ENCODE measurements at regions not wholly inside any gene's neighbourhood (a gene's known extent, or its start where the extent isn't known, plus 50 kb on each side); places are given as distances from the start of the nearest gene placed in this dataset.

GRCh38 chr14:56887216-56887615, 76.9 kb upstream of the OTX2 start:
- H3K27me3 ChIP-seq (ENCODE audit: insufficient read depth, low read length) = peaks cover 19% of the 10 kb centered on the region; the same call in 1 of the 2 replicates
- no peaks in the 10 kb centered on the region for H3K79me1 ChIP-seq (ENCODE audit: insufficient read depth, low read depth, low read length, poor library complexity, severe bottlenecking)
- no peak overlapping the region for H3K27ac ChIP-seq (ENCODE audit: insufficient read length, low read depth, low read length)
- H3K4ac ChIP-seq (ENCODE audit: low read depth, low read length) = no peak overlapping the region
- WGBS (ENCODE audit: extremely low coverage, insufficient read length, low lambda C conversion rate) = no CpG with 5 or more reads among the region's 2 CpGs
- no peak overlapping the region for H3T11ph ChIP-seq (ENCODE audit: low read length)
- no peaks in the 10 kb centered on the region for H4K20me1 ChIP-seq (ENCODE audit: control insufficient read depth, insufficient read depth, insufficient read length)
- peaks cover 7% of the 10 kb centered on the region; the same call in 1 of the 2 replicates for H3K4me1 ChIP-seq (ENCODE audit: insufficient read depth, low read length)
- H2BK20ac ChIP-seq (ENCODE audit: low read depth, low read length, poor library complexity, severe bottlenecking) = no peak overlapping the region
- no peak overlapping the region for H3K18ac ChIP-seq (ENCODE audit: insufficient read length, low read depth, low read length)
- H3K79me2 ChIP-seq (ENCODE audit: insufficient read depth, low read length) = no peaks in the 10 kb centered on the region
- Mint-ChIP-seq H3K4me3 (no peak overlapping the region), H3K4me1 (peaks cover 63 to 68% of the 10 kb centered on the region in 2 experiments), H3K9me3 (no peaks in the 10 kb centered on the region; a peak in 1 of 5 replicates), H3K27ac (peak overlapping the region in 2 of 3 experiments; percentile 81 to 88; a peak in 3 of 7 replicates), H3K36me3 (ENCODE audit: insufficient read depth in 1 of 3, low read depth in 3 of 3) (no peaks in the 10 kb centered on the region), H3K27me3 (ENCODE audit: low read depth) (peaks cover 40% of the 10 kb centered on the region)
- no peak overlapping the region for H3K56ac ChIP-seq (ENCODE audit: insufficient read length, low read depth, low read length)
- no peak overlapping the region for H3K23ac ChIP-seq (ENCODE audit: insufficient read length, low read depth, low read length)
- no peak overlapping the region for H2AFZ ChIP-seq (ENCODE audit: low read length)
- no peak overlapping the region for H4K5ac ChIP-seq (ENCODE audit: insufficient read length, low read depth, low read length)
- H4K8ac ChIP-seq (replicated peaks; ENCODE audit: insufficient read length, low read depth, low read length) = no peak overlapping the region
- no peaks in the 10 kb centered on the region for H3K23me2 ChIP-seq (ENCODE audit: insufficient read length, low read depth, low read length, poor library complexity, severe bottlenecking)
- TF ChIP-seq, protein P1, sequence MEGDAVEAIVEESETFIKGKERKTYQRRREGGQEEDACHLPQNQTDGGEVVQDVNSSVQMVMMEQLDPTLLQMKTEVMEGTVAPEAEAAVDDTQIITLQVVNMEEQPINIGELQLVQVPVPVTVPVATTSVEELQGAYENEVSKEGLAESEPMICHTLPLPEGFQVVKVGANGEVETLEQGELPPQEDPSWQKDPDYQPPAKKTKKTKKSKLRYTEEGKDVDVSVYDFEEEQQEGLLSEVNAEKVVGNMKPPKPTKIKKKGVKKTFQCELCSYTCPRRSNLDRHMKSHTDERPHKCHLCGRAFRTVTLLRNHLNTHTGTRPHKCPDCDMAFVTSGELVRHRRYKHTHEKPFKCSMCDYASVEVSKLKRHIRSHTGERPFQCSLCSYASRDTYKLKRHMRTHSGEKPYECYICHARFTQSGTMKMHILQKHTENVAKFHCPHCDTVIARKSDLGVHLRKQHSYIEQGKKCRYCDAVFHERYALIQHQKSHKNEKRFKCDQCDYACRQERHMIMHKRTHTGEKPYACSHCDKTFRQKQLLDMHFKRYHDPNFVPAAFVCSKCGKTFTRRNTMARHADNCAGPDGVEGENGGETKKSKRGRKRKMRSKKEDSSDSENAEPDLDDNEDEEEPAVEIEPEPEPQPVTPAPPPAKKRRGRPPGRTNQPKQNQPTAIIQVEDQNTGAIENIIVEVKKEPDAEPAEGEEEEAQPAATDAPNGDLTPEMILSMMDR (conservative IDR thresholded peaks at IDR 0.05) = no peak
- no peak overlapping the region for H3K9ac ChIP-seq (ENCODE audit: extremely low read depth, insufficient read length, low read length)
- DNase-seq = no peak
- H2BK120ac ChIP-seq (ENCODE audit: low read depth, low read length, poor library complexity, severe bottlenecking) = no peak overlapping the region
- no peak overlapping the region for H2BK5ac ChIP-seq (ENCODE audit: insufficient read length, low read length)
- no peak overlapping the region for H4K91ac ChIP-seq (ENCODE audit: insufficient read length, low read depth, low read length)
- H2BK15ac ChIP-seq (ENCODE audit: low read depth, low read length) = no peak overlapping the region
- H2AK5ac ChIP-seq (ENCODE audit: insufficient read length, low read length) = no peak overlapping the region
- H3K14ac ChIP-seq (ENCODE audit: insufficient read depth, low read length) = no peak overlapping the region
- no peaks in the 10 kb centered on the region for H3K9me3 ChIP-seq (ENCODE audit: control insufficient read depth, low read depth, low read length)
- H3K4me2 ChIP-seq (ENCODE audit: insufficient read depth, insufficient read length, low read length) = no peak overlapping the region
- H2BK12ac ChIP-seq (ENCODE audit: insufficient read length, low read depth, low read length) = no peak overlapping the region

All from H9 (cell line).